CMK (cell line): ENCODE measurements at regions not wholly inside any gene's neighbourhood (a gene's known extent, or its start where the extent isn't known, plus 50 kb on each side); places are given as distances from the start of the nearest gene placed in this dataset.
"Not testable (repeated sequence)": the region's sequence is repeated elsewhere in the genome, so short reads cannot be mapped to it uniquely, and the experiment has no call there.

Experiments used
- DNase-seq: peaks from one replicate; pipeline ENCODE4 v3.0.0-alpha.2; 2010; ENCODE audit warnings: low read depth

- DNase-seq: no peak
Measured at GRCh38 chr13:60689571-60689970, 292.6 kb downstream of the TDRD3 start.

- no peak for DNase-seq
Measured at GRCh38 chr13:60689076-60689475, 292.1 kb downstream of the TDRD3 start.

- DNase-seq: no peak
Measured at GRCh38 chr13:60679928-60680694, 283.1 kb downstream of the TDRD3 start.

- DNase-seq: no peak
Measured at GRCh38 chr13:60679131-60679530, 282.1 kb downstream of the TDRD3 start.

GRCh38 chr13:60671386-60671785 lies 274.4 kb downstream of the TDRD3 start:
- DNase-seq: no peak

- no peak for DNase-seq
Measured at GRCh38 chr13:60663788-60664187, 266.8 kb downstream of the TDRD3 start.

- DNase-seq: no peak
Measured at GRCh38 chr13:60662595-60662994, 265.6 kb downstream of the TDRD3 start.

- no peak for DNase-seq
Measured at GRCh38 chr13:60661521-60661920, 264.5 kb downstream of the TDRD3 start.

- not testable (repeated sequence) for DNase-seq
Measured at GRCh38 chr13:60657586-60657985, 260.6 kb downstream of the TDRD3 start.

GRCh38 chr13:60655256-60655655 lies 258.2 kb downstream of the TDRD3 start:
- DNase-seq: no peak

GRCh38 chr13:60654415-60654814 lies 257.4 kb downstream of the TDRD3 start:
- DNase-seq: no peak

- no peak for DNase-seq
Measured at GRCh38 chr13:60647547-60647946, 250.5 kb downstream of the TDRD3 start.

- no peak for DNase-seq
Measured at GRCh38 chr13:60646620-60647019, 249.6 kb downstream of the TDRD3 start.

GRCh38 chr13:60645676-60646075 lies 248.7 kb downstream of the TDRD3 start:
- DNase-seq: no peak

- no peak for DNase-seq
Measured at GRCh38 chr13:60642552-60642951, 245.5 kb downstream of the TDRD3 start.

GRCh38 chr13:60629158-60629557 lies 232.1 kb downstream of the TDRD3 start:
- no peak for DNase-seq

- DNase-seq: peak; percentile 22
Measured at GRCh38 chr13:60627071-60627686, 230.2 kb downstream of the TDRD3 start.
